ENCODE measurements at regions not wholly inside any gene's neighbourhood (a gene's known extent, or its start where the extent isn't known, plus 50 kb on each side); places are given as distances from the start of the nearest gene placed in this dataset.

GRCh38 chr4:176979416-176979815 is 186.7 kb upstream of the VEGFC start:
- no peak for DNase-seq (ENCODE audit: low spot score)

GRCh38 chr4:176981074-176981473 is 188.4 kb upstream of the VEGFC start:
- no peak for DNase-seq (ENCODE audit: low spot score)

GRCh38 chr4:176981551-176981950 is 188.8 kb upstream of the VEGFC start:
- DNase-seq (ENCODE audit: low spot score) = no peak

- no peak for DNase-seq (ENCODE audit: low spot score)
These were observed 195.5 kb upstream of the VEGFC start for GRCh38 chr4:176988226-176988625.

GRCh38 chr4:176989186-176989585 is 196.5 kb upstream of the VEGFC start:
- no peak for DNase-seq (ENCODE audit: low spot score)

GRCh38 chr4:176999935-177000543 is 207.3 kb upstream of the VEGFC start:
- no peak for DNase-seq (ENCODE audit: low spot score)

GRCh38 chr4:177001271-177002175 is 208.8 kb upstream of the VEGFC start:
- DNase-seq (ENCODE audit: low spot score) = no peak

- DNase-seq (ENCODE audit: low spot score) = no peak
These were observed 213.0 kb upstream of the VEGFC start for GRCh38 chr4:177005674-177006230.

GRCh38 chr4:177006331-177006730 is 213.6 kb upstream of the VEGFC start:
- DNase-seq (ENCODE audit: low spot score) = no peak

- no peak for DNase-seq (ENCODE audit: low spot score)
These were observed 215.5 kb upstream of the VEGFC start for GRCh38 chr4:177008071-177008835.

- no peak for DNase-seq (ENCODE audit: low spot score)
These were observed 216.2 kb upstream of the VEGFC start for GRCh38 chr4:177008836-177009501.

GRCh38 chr4:177010418-177010817 is 217.7 kb upstream of the VEGFC start:
- DNase-seq (ENCODE audit: low spot score) = no peak

GRCh38 chr4:177012918-177013545 is 220.3 kb upstream of the VEGFC start:
- no peak for DNase-seq (ENCODE audit: low spot score)

- DNase-seq (ENCODE audit: low spot score) = no peak
These were observed 223.9 kb upstream of the VEGFC start for GRCh38 chr4:177016541-177017141.

GRCh38 chr4:177023951-177024350 is 231.2 kb upstream of the VEGFC start:
- no peak for DNase-seq (ENCODE audit: low spot score)

- no peak for DNase-seq (ENCODE audit: low spot score)
These were observed 239.6 kb upstream of the VEGFC start for GRCh38 chr4:177032341-177032740.

- no peak for DNase-seq (ENCODE audit: low spot score)
These were observed 240.4 kb upstream of the VEGFC start for GRCh38 chr4:177033135-177033534.

GRCh38 chr4:177033632-177034031 is 240.9 kb upstream of the VEGFC start:
- no peak for DNase-seq (ENCODE audit: low spot score)

- DNase-seq (ENCODE audit: low spot score) = no peak
These were observed 248.6 kb upstream of the VEGFC start for GRCh38 chr4:177041356-177041755.

- peak; percentile 20 for DNase-seq (ENCODE audit: low spot score)
These were observed 254.5 kb upstream of the VEGFC start for GRCh38 chr4:177047070-177047850.

Data from HuH-7 (cell line).